HepG2 (cell line): ENCODE measurements at regions not wholly inside any gene's neighbourhood (a gene's known extent, or its start where the extent isn't known, plus 50 kb on each side); places are given as distances from the start of the nearest gene placed in this dataset.

Experiments
- CBFB ChIP-seq: sonication (generic); formaldehyde crosslinking; IDR thresholded peaks from 2 replicates; pipeline ENCODE4 v1.4.0; 2020; ENCODE audit warnings: missing genetic modification reagents
- FOXJ3 ChIP-seq: sonication (generic); formaldehyde crosslinking; IDR thresholded peaks from 2 replicates; pipeline ENCODE4 v1.4.0; 2020; ENCODE audit warnings: missing genetic modification reagents, mild to moderate bottlenecking, borderline replicate concordance
- KLF9 ChIP-seq: IDR thresholded peaks from 2 replicates; pipeline ENCODE4 v1.6.1; 2016; ENCODE audit warnings: low read depth
- MED1 ChIP-seq: sonication (generic); formaldehyde crosslinking; IDR thresholded peaks from 2 replicates; pipeline ENCODE4 v1.4.0; 2020; ENCODE audit warnings: missing genetic modification reagents
- POLR2A ChIP-seq, 2 experiments: IDR thresholded peaks; 2 replicates each; pipeline ENCODE4 v1.6.1; 2011; ENCODE audit warnings: low read depth in 2 of 2, low read length in 2 of 2, mild to moderate bottlenecking in 1 of 2, moderate library complexity in 1 of 2; ENCODE audit not compliant: insufficient read depth in 1 of 2
- SMARCC2 ChIP-seq: fragments of 450-650 bp; IDR thresholded peaks from 2 replicates; pipeline ENCODE4 v1.6.1; 2017; ENCODE audit warnings: antibody characterized with exemption, mild to moderate bottlenecking
- ZNF570 ChIP-seq: sonication (generic); formaldehyde crosslinking; IDR thresholded peaks from 2 replicates; pipeline ENCODE4 v1.4.0; 2020; ENCODE audit warnings: mild to moderate bottlenecking, missing genetic modification reagents, borderline replicate concordance
- ZNF629 ChIP-seq: sonication (generic); formaldehyde crosslinking; conservative IDR thresholded peaks from 2 replicates; pipeline ENCODE4 v1.5.0; 2020; ENCODE audit warnings: missing genetic modification reagents
- TF ChIP-seq, protein P1 (sequence below): sonication (generic); formaldehyde crosslinking; IDR thresholded peaks from 2 replicates; pipeline ENCODE4 v1.4.0; 2020; ENCODE audit warnings: missing genetic modification reagents, mild to moderate bottlenecking, borderline replicate concordance
- TF ChIP-seq, protein P2 (sequence below): sonication (generic); formaldehyde crosslinking; IDR thresholded peaks from 2 replicates; pipeline ENCODE4 v1.4.0; 2020; ENCODE audit warnings: missing genetic modification reagents
- TF ChIP-seq, protein P3 (sequence below): IDR thresholded peaks from 2 replicates; pipeline ENCODE4 v1.6.1; 2016; ENCODE audit warnings: control low read depth
- TF ChIP-seq, protein P4 (sequence below): sonication (generic); formaldehyde crosslinking; IDR thresholded peaks from 2 replicates; pipeline ENCODE4 v1.5.0; 2020; ENCODE audit warnings: mild to moderate bottlenecking, missing genetic modification reagents, moderate library complexity

DNA sequence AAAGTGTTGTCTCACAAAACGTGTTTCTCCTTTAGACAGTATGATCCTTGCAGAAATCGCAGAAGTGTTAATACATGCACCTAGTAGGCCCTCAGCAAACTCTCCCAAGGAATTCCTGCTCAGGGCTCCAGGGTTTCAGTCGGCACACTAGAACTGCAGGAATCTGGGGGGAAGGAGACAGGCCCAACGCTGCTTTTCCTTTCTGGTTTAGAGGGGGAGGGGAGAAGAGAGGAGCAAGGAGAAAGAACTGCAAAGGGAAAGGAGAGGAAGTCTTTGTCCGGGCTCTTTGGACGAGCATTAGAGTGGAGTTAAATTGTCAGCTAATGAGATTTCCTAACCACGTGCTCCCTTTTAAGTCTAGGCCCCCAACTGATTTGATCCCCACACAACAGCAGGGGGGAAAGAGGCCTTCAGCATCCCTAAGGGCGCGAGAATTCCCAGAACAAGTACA is 103.7 kb upstream of the SOD1 start:
- TF ChIP-seq, protein P1, sequence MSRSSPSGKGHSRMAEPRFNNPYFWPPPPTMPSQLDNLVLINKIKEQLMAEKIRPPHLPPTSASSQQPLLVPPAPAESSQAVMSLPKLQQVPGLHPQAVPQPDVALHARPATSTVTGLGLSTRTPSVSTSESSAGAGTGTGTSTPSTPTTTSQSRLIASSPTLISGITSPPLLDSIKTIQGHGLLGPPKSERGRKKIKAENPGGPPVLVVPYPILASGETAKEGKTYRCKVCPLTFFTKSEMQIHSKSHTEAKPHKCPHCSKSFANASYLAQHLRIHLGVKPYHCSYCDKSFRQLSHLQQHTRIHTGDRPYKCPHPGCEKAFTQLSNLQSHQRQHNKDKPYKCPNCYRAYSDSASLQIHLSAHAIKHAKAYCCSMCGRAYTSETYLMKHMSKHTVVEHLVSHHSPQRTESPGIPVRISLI (CRISPR knock-in tag) = no peak
- TF ChIP-seq ZNF570 (CRISPR knock-in tag) = no peak
- no peak for TF ChIP-seq FOXJ3 (CRISPR knock-in tag)
- TF ChIP-seq ZNF629 = no peak
- no peak for TF ChIP-seq POLR2A (IDR thresholded peaks at IDR 0.05; ENCODE audit: insufficient read depth in 1 of 2, low read depth in 2 of 2, low read length in 2 of 2)
- no peak for TF ChIP-seq CBFB (CRISPR knock-in tag)
- no peak for TF ChIP-seq KLF9 (CRISPR knock-in tag)
- TF ChIP-seq, protein P2, sequence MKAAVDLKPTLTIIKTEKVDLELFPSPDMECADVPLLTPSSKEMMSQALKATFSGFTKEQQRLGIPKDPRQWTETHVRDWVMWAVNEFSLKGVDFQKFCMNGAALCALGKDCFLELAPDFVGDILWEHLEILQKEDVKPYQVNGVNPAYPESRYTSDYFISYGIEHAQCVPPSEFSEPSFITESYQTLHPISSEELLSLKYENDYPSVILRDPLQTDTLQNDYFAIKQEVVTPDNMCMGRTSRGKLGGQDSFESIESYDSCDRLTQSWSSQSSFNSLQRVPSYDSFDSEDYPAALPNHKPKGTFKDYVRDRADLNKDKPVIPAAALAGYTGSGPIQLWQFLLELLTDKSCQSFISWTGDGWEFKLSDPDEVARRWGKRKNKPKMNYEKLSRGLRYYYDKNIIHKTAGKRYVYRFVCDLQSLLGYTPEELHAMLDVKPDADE (CRISPR knock-in tag) = no peak
- TF ChIP-seq, protein P3, sequence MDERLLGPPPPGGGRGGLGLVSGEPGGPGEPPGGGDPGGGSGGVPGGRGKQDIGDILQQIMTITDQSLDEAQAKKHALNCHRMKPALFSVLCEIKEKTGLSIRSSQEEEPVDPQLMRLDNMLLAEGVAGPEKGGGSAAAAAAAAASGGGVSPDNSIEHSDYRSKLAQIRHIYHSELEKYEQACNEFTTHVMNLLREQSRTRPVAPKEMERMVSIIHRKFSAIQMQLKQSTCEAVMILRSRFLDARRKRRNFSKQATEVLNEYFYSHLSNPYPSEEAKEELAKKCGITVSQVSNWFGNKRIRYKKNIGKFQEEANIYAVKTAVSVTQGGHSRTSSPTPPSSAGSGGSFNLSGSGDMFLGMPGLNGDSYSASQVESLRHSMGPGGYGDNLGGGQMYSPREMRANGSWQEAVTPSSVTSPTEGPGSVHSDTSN (CRISPR knock-in tag) = no peak
- TF ChIP-seq SMARCC2 = no peak
- TF ChIP-seq MED1 (CRISPR knock-in tag) = no peak
- TF ChIP-seq, protein P4, sequence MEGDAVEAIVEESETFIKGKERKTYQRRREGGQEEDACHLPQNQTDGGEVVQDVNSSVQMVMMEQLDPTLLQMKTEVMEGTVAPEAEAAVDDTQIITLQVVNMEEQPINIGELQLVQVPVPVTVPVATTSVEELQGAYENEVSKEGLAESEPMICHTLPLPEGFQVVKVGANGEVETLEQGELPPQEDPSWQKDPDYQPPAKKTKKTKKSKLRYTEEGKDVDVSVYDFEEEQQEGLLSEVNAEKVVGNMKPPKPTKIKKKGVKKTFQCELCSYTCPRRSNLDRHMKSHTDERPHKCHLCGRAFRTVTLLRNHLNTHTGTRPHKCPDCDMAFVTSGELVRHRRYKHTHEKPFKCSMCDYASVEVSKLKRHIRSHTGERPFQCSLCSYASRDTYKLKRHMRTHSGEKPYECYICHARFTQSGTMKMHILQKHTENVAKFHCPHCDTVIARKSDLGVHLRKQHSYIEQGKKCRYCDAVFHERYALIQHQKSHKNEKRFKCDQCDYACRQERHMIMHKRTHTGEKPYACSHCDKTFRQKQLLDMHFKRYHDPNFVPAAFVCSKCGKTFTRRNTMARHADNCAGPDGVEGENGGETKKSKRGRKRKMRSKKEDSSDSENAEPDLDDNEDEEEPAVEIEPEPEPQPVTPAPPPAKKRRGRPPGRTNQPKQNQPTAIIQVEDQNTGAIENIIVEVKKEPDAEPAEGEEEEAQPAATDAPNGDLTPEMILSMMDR (CRISPR knock-in tag) = no peak
